ENCODE measurements at regions not wholly inside any gene's neighbourhood (a gene's known extent, or its start where the extent isn't known, plus 50 kb on each side); places are given as distances from the start of the nearest gene placed in this dataset.

GRCh38 chr10:62890395-62890794, 74.2 kb upstream of the EGR2 start:
- TF ChIP-seq CTCF (IDR thresholded peaks at IDR 0.05), result no peak
- TF ChIP-seq POLR2A (IDR thresholded peaks at IDR 0.05), result no peak

Measured in tibial nerve (tissue), 3 donors.